ENCODE measurements at regions not wholly inside any gene's neighbourhood (a gene's known extent, or its start where the extent isn't known, plus 50 kb on each side); places are given as distances from the start of the nearest gene placed in this dataset.
A peak's percentile ranks its signal among the peaks of the same experiment; 100 is the strongest.

GRCh38 chr3:99236576-99236975, 335.1 kb upstream of the DCBLD2 start:
- Histone ChIP-seq H3K9ac (ENCODE audit: insufficient read depth, low read length) (no peak overlapping the region), H3K27ac (ENCODE audit: insufficient read depth, low read length) (no peak overlapping the region), H3K27me3 (ENCODE audit: control insufficient read depth, insufficient read depth, low read length) (no peaks in the 10 kb centered on the region), H4K20me1 (ENCODE audit: control insufficient read depth, extremely low read depth, insufficient read depth, low read length) (no peaks in the 10 kb centered on the region), H3K4me1 (ENCODE audit: control insufficient read depth, extremely low read depth, insufficient read depth, low read length) (no peaks in the 10 kb centered on the region), H3K9me3 (ENCODE audit: control insufficient read depth, insufficient read depth, low read depth, low read length) (no peaks in the 10 kb centered on the region), H2AFZ (ENCODE audit: low read length) (no peak overlapping the region), H3K36me3 (ENCODE audit: control insufficient read depth, insufficient read depth, low read length) (no peaks in the 10 kb centered on the region), H3K4me2 (ENCODE audit: extremely low read depth, insufficient read depth, low read length) (no peak overlapping the region), H3K79me2 (ENCODE audit: control insufficient read depth, insufficient read depth, low read length) (no peaks in the 10 kb centered on the region), H3K4me3 (replicated peaks in 1 of 4; ENCODE audit: control extremely low read depth in 1 of 4, insufficient read depth in 1 of 4, low read depth in 3 of 4, low read length in 4 of 4) (no peak overlapping the region)
- TF ChIP-seq CTCF (conservative IDR thresholded peaks at IDR 0.05 in 1 of 2, IDR thresholded peaks at IDR 0.05 in 1 of 2; ENCODE audit: low read depth in 1 of 2, low read length in 2 of 2) (no peak), EZH2 (IDR thresholded peaks at IDR 0.05; ENCODE audit: low read length, missing control alignments) (no peak)
- peak in 1 of 2 donors; percentile 38 for DNase-seq (ENCODE audit: low read depth in 2 of 2)

- no peaks in the 10 kb centered on the region for H4K20me1 ChIP-seq (ENCODE audit: control insufficient read depth, extremely low read depth, insufficient read depth, low read length)
- DNase-seq (ENCODE audit: low read depth in 2 of 2): peak in 1 of 2 donors; percentile 59
- H3K27ac ChIP-seq (ENCODE audit: insufficient read depth, low read length): no peak overlapping the region
- H3K36me3 ChIP-seq (ENCODE audit: control insufficient read depth, insufficient read depth, low read length): no peaks in the 10 kb centered on the region
- no peak overlapping the region for H3K4me2 ChIP-seq (ENCODE audit: extremely low read depth, insufficient read depth, low read length)
- H3K4me3 ChIP-seq (replicated peaks in 1 of 4; ENCODE audit: control extremely low read depth in 1 of 4, insufficient read depth in 1 of 4, low read depth in 3 of 4, low read length in 4 of 4): no peak overlapping the region
- H3K9ac ChIP-seq (ENCODE audit: insufficient read depth, low read length): no peak overlapping the region
- H2AFZ ChIP-seq (ENCODE audit: low read length): no peak overlapping the region
- H3K9me3 ChIP-seq (ENCODE audit: control insufficient read depth, insufficient read depth, low read depth, low read length): no peaks in the 10 kb centered on the region
- TF ChIP-seq CTCF (conservative IDR thresholded peaks at IDR 0.05 in 1 of 2, IDR thresholded peaks at IDR 0.05 in 1 of 2; ENCODE audit: low read depth in 1 of 2, low read length in 2 of 2) (no peak), EZH2 (IDR thresholded peaks at IDR 0.05; ENCODE audit: low read length, missing control alignments) (no peak)
- no peaks in the 10 kb centered on the region for H3K4me1 ChIP-seq (ENCODE audit: control insufficient read depth, extremely low read depth, insufficient read depth, low read length)
- H3K79me2 ChIP-seq (ENCODE audit: control insufficient read depth, insufficient read depth, low read length): no peaks in the 10 kb centered on the region
- no peaks in the 10 kb centered on the region for H3K27me3 ChIP-seq (ENCODE audit: control insufficient read depth, insufficient read depth, low read length)
These were observed 331.2 kb upstream of the DCBLD2 start for GRCh38 chr3:99232696-99233095.

GRCh38 chr3:99218468-99218867, 317.0 kb upstream of the DCBLD2 start:
- no peaks in the 10 kb centered on the region for H4K20me1 ChIP-seq (ENCODE audit: control insufficient read depth, extremely low read depth, insufficient read depth, low read length)
- H3K4me2 ChIP-seq (ENCODE audit: extremely low read depth, insufficient read depth, low read length): no peak overlapping the region
- no peak for TF ChIP-seq CTCF (conservative IDR thresholded peaks at IDR 0.05 in 1 of 2, IDR thresholded peaks at IDR 0.05 in 1 of 2; ENCODE audit: low read depth in 1 of 2, low read length in 2 of 2)
- no peak for TF ChIP-seq EZH2 (IDR thresholded peaks at IDR 0.05; ENCODE audit: low read length, missing control alignments)
- H3K36me3 ChIP-seq (ENCODE audit: control insufficient read depth, insufficient read depth, low read length): no peaks in the 10 kb centered on the region
- H3K4me3 ChIP-seq (replicated peaks in 1 of 4; ENCODE audit: control extremely low read depth in 1 of 4, insufficient read depth in 1 of 4, low read depth in 3 of 4, low read length in 4 of 4): no peak overlapping the region
- no peaks in the 10 kb centered on the region for H3K79me2 ChIP-seq (ENCODE audit: control insufficient read depth, insufficient read depth, low read length)
- no peak overlapping the region for H3K27ac ChIP-seq (ENCODE audit: insufficient read depth, low read length)
- no peaks in the 10 kb centered on the region for H3K27me3 ChIP-seq (ENCODE audit: control insufficient read depth, insufficient read depth, low read length)
- no peaks in the 10 kb centered on the region for H3K4me1 ChIP-seq (ENCODE audit: control insufficient read depth, extremely low read depth, insufficient read depth, low read length)
- no peak for DNase-seq (ENCODE audit: low read depth in 2 of 2)
- no peak overlapping the region for H2AFZ ChIP-seq (ENCODE audit: low read length)
- H3K9me3 ChIP-seq (ENCODE audit: control insufficient read depth, insufficient read depth, low read depth, low read length): no peaks in the 10 kb centered on the region
- H3K9ac ChIP-seq (ENCODE audit: insufficient read depth, low read length): no peak overlapping the region
